COLO829 (cell line): ENCODE measurements at regions not wholly inside any gene's neighbourhood (a gene's known extent, or its start where the extent isn't known, plus 50 kb on each side); places are given as distances from the start of the nearest gene placed in this dataset.

Source experiments
- DNase-seq: peaks from one replicate; pipeline ENCODE4 v3.0.0; 2012; ENCODE audit warnings: low spot score

DNA sequence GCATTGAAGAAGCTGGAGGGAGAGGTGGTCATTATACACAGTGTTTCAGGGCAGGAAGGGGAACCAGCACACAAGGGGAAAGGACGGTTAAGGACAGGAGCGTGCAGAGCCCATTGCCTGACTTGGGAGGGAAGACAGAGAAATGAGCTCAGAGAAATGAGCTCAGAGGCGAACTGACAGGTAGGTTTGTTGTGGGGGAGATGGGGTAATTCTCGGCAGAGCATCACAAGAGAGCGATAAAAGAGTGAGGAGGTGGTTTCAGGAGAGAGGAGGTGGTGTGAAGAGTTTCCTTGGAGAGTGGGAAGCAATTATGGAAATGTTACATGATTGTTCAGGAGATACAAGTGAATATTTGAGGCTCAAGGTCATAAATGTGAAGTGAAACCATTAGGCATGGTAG, 61.0 kb downstream of the MRGPRX1 start:
- no peak for DNase-seq

DNA sequence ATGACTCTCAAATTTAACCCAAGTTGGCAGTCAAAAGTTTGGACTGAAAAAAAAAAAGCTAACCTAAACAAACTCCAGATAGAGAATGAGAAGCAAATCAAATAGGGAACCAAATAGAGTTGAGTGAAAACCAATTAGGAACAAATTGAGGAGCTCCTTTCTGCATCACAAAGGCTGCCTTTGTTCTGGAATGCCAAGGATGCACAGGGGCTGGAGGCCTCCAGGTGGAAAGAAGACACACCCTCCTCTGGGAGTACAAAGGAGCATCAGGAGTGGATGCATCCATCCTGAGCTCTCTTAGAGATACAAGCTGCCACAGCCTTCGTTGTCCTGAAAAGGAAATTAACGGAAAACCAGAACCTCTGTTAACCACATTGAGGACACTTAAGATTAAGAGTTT, 73.3 kb downstream of the MRGPRX1 start:
- DNase-seq = no peak

DNA sequence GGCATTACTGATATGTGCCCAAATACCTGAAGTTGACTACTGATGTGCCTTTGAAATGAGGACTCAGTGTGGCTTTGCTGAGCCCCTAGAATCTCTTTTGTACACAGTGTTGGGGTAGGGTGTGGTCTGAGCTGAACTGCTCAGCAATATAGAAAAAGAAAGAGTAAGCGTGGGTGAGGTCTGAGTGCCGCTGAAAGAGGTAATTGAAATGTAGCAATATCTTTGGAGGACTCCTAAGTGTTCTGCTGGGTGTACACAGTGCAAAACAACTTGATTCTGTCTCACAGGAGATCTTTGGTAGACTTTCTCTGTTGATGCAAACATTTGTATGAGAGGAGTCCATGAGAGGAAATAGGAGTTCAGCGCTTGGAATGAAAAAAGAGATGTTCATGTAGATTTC, 73.7 kb upstream of the PTPN5 start:
- DNase-seq = no peak

DNA sequence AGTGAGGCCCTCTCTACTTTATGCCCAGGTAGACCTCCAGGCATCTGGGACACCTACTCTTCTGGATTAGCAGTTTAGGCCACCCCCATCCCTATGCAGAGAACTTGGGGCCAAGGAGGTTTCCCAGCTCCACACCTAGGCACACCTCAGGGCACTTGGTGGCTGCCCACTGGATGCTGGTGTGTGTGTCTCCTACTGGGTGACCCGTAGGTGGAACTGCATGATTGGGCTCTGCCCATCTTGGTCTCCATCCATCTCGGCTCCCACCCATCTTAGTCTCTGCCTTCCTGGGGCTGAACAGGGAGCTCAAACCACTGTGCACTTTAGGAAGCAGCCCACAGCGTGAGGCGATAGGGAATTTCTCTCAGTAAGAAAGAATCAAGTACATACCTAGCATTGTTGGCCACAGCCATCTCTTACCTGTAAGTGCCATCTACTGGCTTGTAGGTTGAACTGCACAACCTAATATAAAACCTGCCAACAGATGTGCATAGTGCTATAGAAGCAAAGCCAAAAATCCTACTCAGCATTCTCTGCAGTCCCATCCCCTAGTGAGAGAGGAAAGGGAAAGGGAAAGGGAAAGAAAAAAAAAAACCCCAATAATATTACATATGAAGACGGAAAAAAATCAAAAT, 61.6 kb upstream of the PTPN5 start:
- no peak for DNase-seq

DNA sequence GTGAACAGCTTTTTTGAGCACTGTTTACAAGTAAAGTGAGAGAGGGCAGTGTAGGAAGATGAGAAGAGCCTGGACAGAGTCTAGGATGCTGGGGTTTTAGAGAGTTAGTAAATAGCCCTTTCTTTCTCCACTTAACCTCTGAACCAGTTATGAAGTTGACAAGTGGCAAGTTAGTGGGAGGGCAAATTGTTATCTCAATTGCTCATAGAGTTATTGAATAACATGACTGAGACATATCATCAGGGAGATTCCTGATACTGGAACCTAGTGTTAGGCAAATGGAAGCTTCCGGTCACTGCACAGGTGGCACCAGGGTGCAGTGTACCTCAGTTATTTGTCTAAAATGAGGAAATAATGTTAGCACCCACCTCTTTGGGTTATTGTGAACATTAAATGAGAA, 57.8 kb upstream of the PTPN5 start:
- DNase-seq = no peak

DNA sequence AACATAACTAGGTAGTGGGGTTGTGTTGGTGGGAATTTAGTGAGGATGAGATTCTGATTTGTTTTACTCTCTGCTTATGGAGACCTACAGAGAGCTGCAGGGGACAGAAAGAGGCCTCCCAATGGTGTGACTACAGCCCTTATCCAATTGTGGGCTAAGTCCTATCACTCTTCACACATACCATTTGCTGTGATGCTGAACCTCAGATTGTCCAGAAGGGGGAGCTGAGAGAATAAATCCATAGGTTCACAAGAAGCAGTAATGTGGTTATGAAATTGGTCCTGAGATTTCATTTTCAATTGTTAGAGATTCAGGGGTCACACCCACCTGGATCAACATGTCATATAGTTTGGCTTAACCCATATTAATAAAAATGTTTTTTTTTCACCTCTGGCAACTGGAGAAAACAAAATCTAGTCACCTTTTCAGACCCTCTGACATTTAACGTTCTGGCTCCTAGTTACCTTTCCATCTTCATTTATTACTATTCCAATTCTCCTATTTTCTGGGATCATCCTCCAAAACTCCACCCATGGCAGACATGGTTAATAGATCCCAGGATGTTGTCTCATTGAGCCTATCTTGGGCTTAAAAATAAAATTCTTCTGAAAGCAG, 53.3 kb upstream of the PTPN5 start:
- DNase-seq = peak; percentile 14
